ENCODE measurements at regions not wholly inside any gene's neighbourhood (a gene's known extent, or its start where the extent isn't known, plus 50 kb on each side); places are given as distances from the start of the nearest gene placed in this dataset.
"Not testable (repeated sequence)": the region's sequence is repeated elsewhere in the genome, so short reads cannot be mapped to it uniquely, and the experiment has no call there.

- no peak for DNase-seq (ENCODE audit: low spot score)
Measured at GRCh38 chr18:51522821-51523220, 325.3 kb upstream of the MEX3C start.

- no peak for DNase-seq (ENCODE audit: low spot score)
Measured at GRCh38 chr18:51523671-51524070, 326.2 kb upstream of the MEX3C start.

- DNase-seq (ENCODE audit: low spot score): no peak
Measured at GRCh38 chr18:51525453-51526225, 328.2 kb upstream of the MEX3C start.

GRCh38 chr18:51527826-51528225 lies 330.3 kb upstream of the MEX3C start:
- no peak for DNase-seq (ENCODE audit: low spot score)

GRCh38 chr18:51531501-51531900 lies 334.0 kb upstream of the MEX3C start:
- DNase-seq (ENCODE audit: low spot score): no peak

- DNase-seq (ENCODE audit: low spot score): peak; percentile 58
Measured at GRCh38 chr18:51537487-51537886, 340.0 kb upstream of the MEX3C start.

GRCh38 chr18:51540562-51540961 lies 343.1 kb upstream of the MEX3C start:
- no peak for DNase-seq (ENCODE audit: low spot score)

GRCh38 chr18:51541230-51541629 lies 343.7 kb upstream of the MEX3C start:
- DNase-seq (ENCODE audit: low spot score): no peak

GRCh38 chr18:51543658-51544155 lies 346.2 kb upstream of the MEX3C start:
- no peak for DNase-seq (ENCODE audit: low spot score)

- no peak for DNase-seq (ENCODE audit: low spot score)
Measured at GRCh38 chr18:51545446-51545845, 348.0 kb upstream of the MEX3C start.

GRCh38 chr18:51559198-51559901 lies 361.9 kb upstream of the MEX3C start:
- DNase-seq (ENCODE audit: low spot score): no peak

- no peak for DNase-seq (ENCODE audit: low spot score)
Measured at GRCh38 chr18:51559902-51560287, 362.4 kb upstream of the MEX3C start.

- DNase-seq (ENCODE audit: low spot score): no peak
Measured at GRCh38 chr18:51561821-51562220, 364.3 kb upstream of the MEX3C start.

GRCh38 chr18:51562866-51563265 lies 365.4 kb upstream of the MEX3C start:
- no peak for DNase-seq (ENCODE audit: low spot score)

GRCh38 chr18:51563396-51563795 lies 365.9 kb upstream of the MEX3C start:
- DNase-seq (ENCODE audit: low spot score): no peak

- no peak for DNase-seq (ENCODE audit: low spot score)
Measured at GRCh38 chr18:51568151-51568550, 370.7 kb upstream of the MEX3C start.

GRCh38 chr18:51569153-51569552 lies 371.7 kb upstream of the MEX3C start:
- no peak for DNase-seq (ENCODE audit: low spot score)

- DNase-seq (ENCODE audit: low spot score): no peak
Measured at GRCh38 chr18:51569561-51569960, 372.1 kb upstream of the MEX3C start.

- DNase-seq (ENCODE audit: low spot score): not testable (repeated sequence)
Measured at GRCh38 chr18:51570071-51570470, 372.6 kb upstream of the MEX3C start.

GRCh38 chr18:51573886-51574285 lies 376.4 kb upstream of the MEX3C start:
- DNase-seq (ENCODE audit: low spot score): not testable (repeated sequence)

GRCh38 chr18:51575171-51575570 lies 377.7 kb upstream of the MEX3C start:
- DNase-seq (ENCODE audit: low spot score): no peak

GRCh38 chr18:51578406-51578980 lies 381.0 kb upstream of the MEX3C start:
- DNase-seq (ENCODE audit: low spot score): peak; percentile 55

GRCh38 chr18:51580580-51580979 lies 383.1 kb upstream of the MEX3C start:
- DNase-seq (ENCODE audit: low spot score): no peak
